BLaER1 treated with 17β-estradiol and CSF1 and Interleukin-3, amounts not matched to agents 10 nM and 100 nM (cell line): ENCODE measurements at regions not wholly inside any gene's neighbourhood (a gene's known extent, or its start where the extent isn't known, plus 50 kb on each side); places are given as distances from the start of the nearest gene placed in this dataset.

Source experiments
- H3K27ac ChIP-seq, 11 experiments: shearing (Covaris generic); formaldehyde crosslinking; 2 replicates each; pipeline ENCODE4 v1.8.1; 2022
- H3K27me3 ChIP-seq, 11 experiments: shearing (Covaris generic); formaldehyde crosslinking; 2 replicates each; pipeline ENCODE4 v1.8.1; 2022
- H3K36me3 ChIP-seq, 11 experiments: shearing (Covaris generic); formaldehyde crosslinking; 2 replicates each; pipeline ENCODE4 v1.8.1; 2022
- H3K4me1 ChIP-seq, 10 experiments: shearing (Covaris generic); formaldehyde crosslinking; 2 replicates each; pipeline ENCODE4 v1.8.1; 2022
- H3K4me2 ChIP-seq, 11 experiments: shearing (Covaris generic); formaldehyde crosslinking; 2 replicates each; pipeline ENCODE4 v1.8.1; 2022
- H3K4me3 ChIP-seq, 10 experiments: shearing (Covaris generic); formaldehyde crosslinking; 2 replicates each; pipeline ENCODE4 v1.8.1; 2022
- H3K9ac ChIP-seq, 11 experiments: shearing (Covaris generic); formaldehyde crosslinking; 2 replicates each; pipeline ENCODE4 v1.8.1; 2022
- H3K9me3 ChIP-seq, 11 experiments: shearing (Covaris generic); formaldehyde crosslinking; replicated peaks in 1 of 11; 2 replicates each; pipeline ENCODE4 v1.8.1; 2022
- H4K20me1 ChIP-seq, 11 experiments: shearing (Covaris generic); formaldehyde crosslinking; 2 replicates each; pipeline ENCODE4 v1.8.1; 2022
- Cebpa-rat ChIP-seq, 11 experiments: shearing (Covaris generic); IDR thresholded peaks; 2 replicates each; pipeline ENCODE4 v1.8.1; 2022

- Histone ChIP-seq H3K9ac (no peak overlapping the region), H3K27me3 (no peaks in the 10 kb centered on the region), H4K20me1 (no peaks in the 10 kb centered on the region; a peak in 1 of 22 replicates), H3K9me3 (no peaks in the 10 kb centered on the region), H3K36me3 (no peaks in the 10 kb centered on the region), H3K4me3 (no peak overlapping the region), H3K4me1 (no peaks in the 10 kb centered on the region), H3K27ac (no peak overlapping the region), H3K4me2 (no peak overlapping the region)
- no peak for TF ChIP-seq Cebpa-rat (IDR thresholded peaks at IDR 0.05)
Observed at GRCh38 chr17:73863761-73864535, 219.7 kb upstream of the SDK2 start.

- Histone ChIP-seq H3K9me3 (no peaks in the 10 kb centered on the region), H3K27ac (no peak overlapping the region), H3K4me1 (no peaks in the 10 kb centered on the region), H4K20me1 (no peaks in the 10 kb centered on the region; a peak in 1 of 22 replicates), H3K9ac (no peak overlapping the region), H3K27me3 (no peaks in the 10 kb centered on the region), H3K4me3 (no peak overlapping the region), H3K36me3 (no peaks in the 10 kb centered on the region), H3K4me2 (no peak overlapping the region)
- TF ChIP-seq Cebpa-rat (IDR thresholded peaks at IDR 0.05), result no peak
Observed at GRCh38 chr17:73865831-73866230, 221.6 kb upstream of the SDK2 start.

GRCh38 chr17:73867056-73867455 lies 222.8 kb upstream of the SDK2 start:
- TF ChIP-seq Cebpa-rat (IDR thresholded peaks at IDR 0.05), result no peak
- Histone ChIP-seq H3K9ac (no peak overlapping the region), H3K27ac (no peak overlapping the region), H4K20me1 (no peaks in the 10 kb centered on the region; a peak in 1 of 22 replicates), H3K9me3 (no peaks in the 10 kb centered on the region), H3K4me3 (no peak overlapping the region), H3K27me3 (no peaks in the 10 kb centered on the region), H3K36me3 (no peaks in the 10 kb centered on the region), H3K4me1 (no peaks in the 10 kb centered on the region), H3K4me2 (no peak overlapping the region)

GRCh38 chr17:73870068-73870467 lies 225.8 kb upstream of the SDK2 start:
- no peak overlapping the region for H3K27ac ChIP-seq
- H3K27me3 ChIP-seq, result no peaks in the 10 kb centered on the region
- H3K9ac ChIP-seq, result no peak overlapping the region
- no peaks in the 10 kb centered on the region for H3K9me3 ChIP-seq
- TF ChIP-seq Cebpa-rat (IDR thresholded peaks at IDR 0.05), result no peak
- no peak overlapping the region for H3K4me2 ChIP-seq
- peaks cover 0 to 11% (median under 1%) of the 10 kb centered on the region in 10 experiments; a peak in 7 of 20 replicates for H3K4me1 ChIP-seq
- H3K36me3 ChIP-seq, result no peaks in the 10 kb centered on the region
- no peaks in the 10 kb centered on the region; a peak in 1 of 22 replicates for H4K20me1 ChIP-seq
- no peak overlapping the region for H3K4me3 ChIP-seq

- no peaks in the 10 kb centered on the region for H3K9me3 ChIP-seq
- H3K27ac ChIP-seq, result no peak overlapping the region
- TF ChIP-seq Cebpa-rat (IDR thresholded peaks at IDR 0.05), result no peak
Observed at GRCh38 chr17:73870473-73870872, 226.2 kb upstream of the SDK2 start.

GRCh38 chr17:73872816-73873215 lies 228.6 kb upstream of the SDK2 start:
- Histone ChIP-seq H3K36me3 (no peaks in the 10 kb centered on the region), H3K9ac (no peak overlapping the region), H3K4me1 (peaks cover 0 to 21% (median 3%) of the 10 kb centered on the region in 10 experiments; a peak in 8 of 20 replicates), H3K4me3 (no peak overlapping the region), H3K4me2 (no peak overlapping the region), H4K20me1 (no peaks in the 10 kb centered on the region; a peak in 1 of 22 replicates), H3K9me3 (no peaks in the 10 kb centered on the region), H3K27me3 (no peaks in the 10 kb centered on the region), H3K27ac (no peak overlapping the region)
- TF ChIP-seq Cebpa-rat (IDR thresholded peaks at IDR 0.05), result no peak

More at GRCh38 chr17:73870473-73870872, 226.2 kb upstream of the SDK2 start:
- Histone ChIP-seq H3K27me3 (no peaks in the 10 kb centered on the region), H3K4me3 (no peak overlapping the region), H3K9ac (no peak overlapping the region), H3K4me1 (peaks cover 0 to 15% (median 2%) of the 10 kb centered on the region in 10 experiments; a peak in 8 of 20 replicates), H3K36me3 (no peaks in the 10 kb centered on the region), H3K4me2 (no peak overlapping the region), H4K20me1 (no peaks in the 10 kb centered on the region; a peak in 1 of 22 replicates)

- TF ChIP-seq Cebpa-rat (IDR thresholded peaks at IDR 0.05), result no peak
- H3K27me3 ChIP-seq, result no peaks in the 10 kb centered on the region
- H3K27ac ChIP-seq, result no peak overlapping the region
- H4K20me1 ChIP-seq, result no peaks in the 10 kb centered on the region
- no peak overlapping the region; a peak in 1 of 22 replicates for H3K4me2 ChIP-seq
- H3K9me3 ChIP-seq, result no peaks in the 10 kb centered on the region
- no peak overlapping the region for H3K4me3 ChIP-seq
- no peak overlapping the region for H3K9ac ChIP-seq
- no peaks in the 10 kb centered on the region for H3K36me3 ChIP-seq
- H3K4me1 ChIP-seq, result peaks cover 0 to 21% (median 3%) of the 10 kb centered on the region in 10 experiments; a peak in 8 of 20 replicates
Observed at GRCh38 chr17:73874008-73874720, 229.9 kb upstream of the SDK2 start.

GRCh38 chr17:73875346-73875745 lies 231.1 kb upstream of the SDK2 start:
- Histone ChIP-seq H3K27me3 (no peaks in the 10 kb centered on the region), H3K4me2 (peak overlapping the region in 4 of 11 experiments; percentile 21 to 59 (median 39); a peak in 6 of 22 replicates)

GRCh38 chr17:73877962-73878361 lies 233.7 kb upstream of the SDK2 start:
- TF ChIP-seq Cebpa-rat (IDR thresholded peaks at IDR 0.05), result no peak
- Histone ChIP-seq H3K4me2 (no peak overlapping the region), H3K36me3 (no peaks in the 10 kb centered on the region), H3K4me1 (peaks cover 0 to 21% (median 3%) of the 10 kb centered on the region in 10 experiments; a peak in 8 of 20 replicates), H3K4me3 (no peak overlapping the region), H4K20me1 (no peaks in the 10 kb centered on the region), H3K27ac (no peak overlapping the region), H3K9ac (no peak overlapping the region), H3K27me3 (no peaks in the 10 kb centered on the region), H3K9me3 (no peaks in the 10 kb centered on the region)

More at GRCh38 chr17:73875346-73875745, 231.1 kb upstream of the SDK2 start:
- H3K4me3 ChIP-seq, result no peak overlapping the region
- peak in 7 of 11 experiments; percentile 18 to 58 (median 37); a peak in 7 of 22 replicates for TF ChIP-seq Cebpa-rat (IDR thresholded peaks at IDR 0.05)
- no peaks in the 10 kb centered on the region for H3K9me3 ChIP-seq
- H3K27ac ChIP-seq, result no peak overlapping the region
- no peak overlapping the region for H3K9ac ChIP-seq
- no peaks in the 10 kb centered on the region for H3K36me3 ChIP-seq
- H4K20me1 ChIP-seq, result no peaks in the 10 kb centered on the region
- peaks cover 0 to 21% (median 3%) of the 10 kb centered on the region in 10 experiments; a peak in 8 of 20 replicates for H3K4me1 ChIP-seq
